ENCODE measurements at regions not wholly inside any gene's neighbourhood (a gene's known extent, or its start where the extent isn't known, plus 50 kb on each side); places are given as distances from the start of the nearest gene placed in this dataset.

DNA sequence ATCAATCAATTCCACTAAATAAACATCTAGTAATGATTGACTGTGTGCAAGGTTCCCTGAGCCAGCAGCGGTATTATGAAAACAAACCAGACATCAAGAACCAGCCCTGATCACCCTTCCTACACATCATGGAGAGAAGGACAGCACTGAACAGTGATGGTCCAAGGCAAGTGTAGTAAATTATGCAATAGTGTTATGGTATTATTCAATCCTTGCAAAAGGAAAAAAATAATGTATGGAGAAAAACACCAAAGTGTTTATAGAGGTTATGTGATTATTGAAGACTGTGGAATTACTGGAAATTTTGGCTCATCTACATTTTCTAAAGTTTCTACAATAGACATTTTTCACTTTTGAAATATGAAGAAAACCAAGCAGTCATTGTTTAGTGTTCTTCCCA, 105.3 kb downstream of the RCN1 start:
- no peak for DNase-seq (ENCODE audit: low spot score)
- intact Hi-C loops (cut with DNase I), result no loop called here

GRCh38 chr11:32198053-32198452, 107.2 kb downstream of the RCN1 start:
- intact Hi-C loops (cut with DNase I), result no loop called here
- DNase-seq (ENCODE audit: low spot score), result no peak

DNA sequence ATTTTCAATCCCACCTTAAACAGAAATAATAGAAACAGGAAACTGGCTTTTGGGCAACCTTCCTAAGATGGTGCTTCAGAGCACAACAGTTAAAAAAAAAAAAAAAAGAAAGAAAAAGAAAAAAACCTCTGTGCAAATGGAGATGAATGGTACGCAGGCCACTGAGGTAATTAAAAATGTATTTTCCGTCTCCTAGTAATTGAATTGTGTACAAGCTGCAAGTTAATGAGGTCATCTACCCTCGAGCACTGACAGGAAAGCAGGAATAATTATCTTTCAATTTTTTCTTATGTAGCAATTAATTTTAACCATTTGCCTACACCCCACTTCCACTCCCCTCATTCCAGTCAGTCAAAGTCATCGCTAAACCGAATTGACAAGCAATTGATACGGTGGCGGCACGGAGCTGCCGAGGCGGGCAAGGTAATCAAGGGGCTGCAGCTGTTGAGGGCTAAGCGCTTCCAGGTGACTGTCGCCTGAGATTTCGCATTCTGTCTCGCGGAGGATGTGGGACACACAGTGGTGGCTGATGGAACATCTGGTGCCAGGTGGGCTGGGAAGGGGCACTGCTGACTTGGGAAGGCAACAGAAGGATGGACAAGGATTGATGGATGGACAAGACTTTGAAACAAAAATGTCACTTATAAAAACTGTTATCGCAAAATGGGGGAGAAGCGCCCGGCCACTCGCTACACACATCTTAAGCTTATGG, 109.4 kb downstream of the RCN1 start:
- DNase-seq (ENCODE audit: low spot score), result no peak
- intact Hi-C loops (cut with DNase I), result no loop called here

GRCh38 chr11:32204751-32205150, 113.9 kb downstream of the RCN1 start:
- intact Hi-C loops (cut with DNase I), result no loop called here
- no peak for DNase-seq (ENCODE audit: low spot score)

DNA sequence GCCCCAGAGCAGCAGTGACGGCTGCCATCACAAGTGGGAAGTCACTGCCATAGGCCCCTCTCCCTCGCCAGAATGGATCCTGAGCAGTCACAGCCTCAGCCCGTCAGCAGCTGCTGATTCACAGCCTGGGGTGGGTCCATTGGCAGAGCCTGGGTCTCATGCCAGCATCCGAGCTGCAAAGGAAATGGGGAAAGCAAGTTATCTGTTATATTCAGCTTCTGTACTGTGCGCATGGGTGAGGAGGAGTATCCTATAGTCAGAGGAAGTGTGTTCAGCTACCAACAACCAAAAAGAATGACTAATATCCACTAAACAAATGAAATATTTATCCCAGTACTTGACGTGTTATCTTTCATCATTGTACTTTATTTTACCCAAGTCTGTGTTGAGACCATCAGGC, 119.7 kb downstream of the RCN1 start:
- intact Hi-C loops (cut with DNase I), result no loop called here
- DNase-seq (ENCODE audit: low spot score), result no peak

- no peak for DNase-seq (ENCODE audit: low spot score)
Measured at GRCh38 chr11:32213223-32213622, 122.3 kb downstream of the RCN1 start.

DNA sequence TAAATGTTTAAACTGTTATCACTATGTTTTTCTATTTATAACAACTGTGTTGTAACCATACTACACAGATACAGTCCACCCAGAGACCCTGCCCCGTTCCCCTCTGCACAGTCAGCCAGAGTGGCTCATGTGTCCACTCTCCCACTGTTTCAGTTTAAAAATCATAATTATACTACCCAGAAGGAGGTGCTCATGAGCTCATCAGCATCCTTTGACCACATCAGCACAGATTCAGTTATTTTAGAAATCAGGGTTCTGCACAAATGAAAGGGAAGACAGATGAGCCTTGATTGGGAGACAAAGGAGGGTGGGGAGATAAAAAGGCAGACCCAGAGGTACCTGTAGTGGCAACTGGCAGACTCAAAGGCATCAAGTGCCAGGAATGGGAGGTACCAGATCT, 124.3 kb downstream of the RCN1 start:
- no peak for DNase-seq (ENCODE audit: low spot score)
- intact Hi-C loops (cut with DNase I), result no loop called here

More at GRCh38 chr11:32213223-32213622, 122.3 kb downstream of the RCN1 start:
- intact Hi-C loops (cut with DNase I), result no loop called here

GRCh38 chr11:32216749-32217148, 125.9 kb downstream of the RCN1 start:
- no peak for DNase-seq (ENCODE audit: low spot score)
- intact Hi-C loops (cut with DNase I), result no loop called here

GRCh38 chr11:32219320-32219719, 128.4 kb downstream of the RCN1 start:
- DNase-seq (ENCODE audit: low spot score), result no peak

GRCh38 chr11:32221476-32222032, 130.7 kb downstream of the RCN1 start:
- no peak for DNase-seq (ENCODE audit: low spot score)
- intact Hi-C loops (cut with DNase I), result no loop called here

More at GRCh38 chr11:32219320-32219719, 128.4 kb downstream of the RCN1 start:
- intact Hi-C loops (cut with DNase I), result no loop called here

DNA sequence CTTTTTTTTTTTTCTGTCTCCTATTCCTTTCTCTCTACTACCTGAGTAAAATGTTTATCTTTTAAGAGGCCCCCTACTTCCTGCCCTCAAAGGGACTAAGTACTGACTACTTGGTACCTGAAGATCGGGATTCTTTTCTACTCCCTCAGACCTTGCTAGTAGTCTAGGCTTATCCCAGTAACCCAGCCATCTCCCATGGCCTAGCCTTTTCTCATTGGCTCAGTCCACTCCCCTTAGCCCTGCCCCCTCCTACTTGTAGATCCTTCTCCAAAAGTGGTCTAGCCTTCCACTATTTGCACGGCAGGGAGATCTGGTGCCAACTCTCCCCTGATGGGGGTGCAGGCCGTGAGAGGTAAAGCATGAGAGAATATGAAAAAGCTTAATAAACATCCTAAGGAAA, 133.7 kb downstream of the RCN1 start:
- no peak for DNase-seq (ENCODE audit: low spot score)
- intact Hi-C loops (cut with DNase I), result loop anchor here in 1 of 2 donors (2.0 kb wide), 1 partner anchor 324 kb away; no protein-coding TSS in a partner anchor

DNA sequence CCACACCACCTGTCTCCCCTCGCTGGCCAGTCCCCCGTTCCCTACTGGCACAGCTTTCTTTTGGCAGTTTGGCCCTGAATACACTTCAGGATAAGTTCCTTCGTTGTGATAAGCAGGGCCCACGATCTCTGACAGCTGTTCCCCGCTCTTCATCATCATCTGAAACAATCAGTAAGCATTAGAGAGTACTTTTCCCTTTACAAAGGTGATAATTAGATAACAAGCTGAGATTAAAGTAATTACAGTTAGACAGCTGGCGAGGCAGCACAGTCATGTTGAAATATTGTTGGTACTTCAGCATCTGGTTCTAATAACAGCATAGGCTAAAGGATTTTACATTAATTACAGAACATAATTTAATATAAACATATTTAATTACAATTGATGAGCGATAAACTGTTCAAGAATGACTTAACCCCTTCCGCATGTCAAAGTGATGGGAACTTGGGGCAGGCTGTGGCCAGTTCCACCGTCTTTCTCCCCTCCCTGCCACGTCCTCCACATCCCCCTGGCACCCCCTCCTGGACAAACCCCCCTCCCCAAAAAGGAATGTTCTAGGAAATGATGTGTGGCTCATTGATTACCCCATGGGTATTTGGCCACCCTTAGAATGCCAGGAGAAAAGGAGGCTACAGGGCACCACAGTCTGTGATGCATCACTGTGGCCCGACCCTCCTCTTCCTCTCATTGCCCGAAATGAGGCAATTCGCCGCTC, 134.9 kb downstream of the RCN1 start:
- intact Hi-C loops (cut with DNase I), result loop anchor here in 1 of 2 donors (2.0 kb wide), 1 partner anchor 325 kb away; no protein-coding TSS in a partner anchor
- no peak for DNase-seq (ENCODE audit: low spot score)

DNA sequence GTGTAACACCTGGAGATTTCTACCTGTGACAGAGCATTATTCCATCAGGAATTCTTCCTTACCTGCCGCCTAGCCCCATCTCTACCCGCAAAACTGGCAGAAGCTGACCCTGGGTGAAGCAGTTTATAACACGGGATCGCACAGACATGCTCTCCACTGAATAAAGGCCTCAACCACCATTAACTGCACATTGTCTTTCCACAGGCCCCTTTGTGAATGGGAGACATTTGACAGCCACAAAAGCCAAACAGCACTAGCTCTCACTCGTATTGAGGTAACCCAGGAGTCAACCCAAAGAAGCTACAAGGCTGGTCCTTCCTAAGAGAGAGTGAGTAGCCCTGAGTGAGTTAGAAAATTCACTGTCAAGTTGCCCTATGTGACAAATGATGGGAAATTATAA, 135.6 kb downstream of the RCN1 start:
- no peak for DNase-seq (ENCODE audit: low spot score)

GRCh38 chr11:32229576-32230240, 138.8 kb downstream of the RCN1 start:
- intact Hi-C loops (cut with DNase I), result no loop called here
- no peak for DNase-seq (ENCODE audit: low spot score)

More for the DNA sequence above, 135.6 kb downstream of the RCN1 start:
- intact Hi-C loops (cut with DNase I), result no loop called here

- DNase-seq (ENCODE audit: low spot score), result no peak
- intact Hi-C loops (cut with DNase I), result no loop called here
Measured at GRCh38 chr11:32231909-32232493, 141.1 kb downstream of the RCN1 start.

- no peak for DNase-seq (ENCODE audit: low spot score)
- intact Hi-C loops (cut with DNase I), result no loop called here
Measured at GRCh38 chr11:32232516-32232915, 141.6 kb downstream of the RCN1 start.

DNA sequence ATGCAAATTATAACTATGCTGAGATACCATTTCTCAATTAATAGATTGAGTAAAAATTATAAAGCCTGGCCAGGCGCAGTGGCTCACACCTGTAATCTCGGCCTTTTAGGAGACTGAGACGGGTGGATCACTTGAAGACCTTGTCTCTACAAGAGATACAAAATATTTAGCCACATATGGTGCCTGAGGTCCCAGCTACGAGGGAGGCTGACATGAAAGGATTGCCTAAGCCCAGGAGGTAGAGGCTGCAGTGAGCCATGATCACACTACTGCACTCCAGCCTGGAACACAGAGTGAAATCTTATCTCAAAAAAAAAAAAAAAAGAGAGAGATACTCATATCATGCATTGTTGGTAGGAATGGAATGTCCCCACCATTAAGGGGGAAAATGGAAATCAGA, 142.4 kb downstream of the RCN1 start:
- intact Hi-C loops (cut with DNase I), result no loop called here

GRCh38 chr11:32233928-32234327, 143.1 kb downstream of the RCN1 start:
- intact Hi-C loops (cut with DNase I), result no loop called here
- DNase-seq (ENCODE audit: low spot score), result no peak

More for the DNA sequence above, 142.4 kb downstream of the RCN1 start:
- no peak for DNase-seq (ENCODE audit: low spot score)

- no peak for DNase-seq (ENCODE audit: low spot score)
- intact Hi-C loops (cut with DNase I), result no loop called here
Measured at GRCh38 chr11:32244453-32244852, 153.6 kb downstream of the RCN1 start.

DNA sequence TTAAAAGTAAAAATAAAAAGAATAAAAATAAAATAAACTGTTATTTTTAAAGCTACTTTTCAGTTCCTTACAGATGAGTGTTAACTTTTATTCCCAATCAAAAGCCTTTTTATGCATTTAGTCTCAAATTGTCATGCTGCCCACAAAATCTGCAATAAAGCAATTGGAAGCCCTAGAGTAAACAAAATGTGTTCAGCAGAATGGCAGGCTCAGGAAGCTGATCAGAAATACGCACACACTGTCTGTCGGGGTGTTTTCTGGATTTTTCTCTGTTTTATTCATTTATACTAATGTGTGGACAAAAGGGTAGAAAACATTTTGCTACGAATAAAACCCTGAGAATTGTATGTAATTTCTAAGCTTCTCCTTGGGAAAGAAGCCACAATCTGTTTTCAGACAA, 162.8 kb downstream of the RCN1 start:
- intact Hi-C loops (cut with DNase I), result no loop called here

More for the DNA sequence above, 162.8 kb downstream of the RCN1 start:
- DNase-seq (ENCODE audit: low spot score), result no peak
